ENCODE measurements at regions not wholly inside any gene's neighbourhood (a gene's known extent, or its start where the extent isn't known, plus 50 kb on each side); places are given as distances from the start of the nearest gene placed in this dataset.

- intact Hi-C loops (cut with DNase I): no loop called here
- H3K36me3 ChIP-seq: no peaks in the 10 kb centered on the region
- H3K27me3 ChIP-seq: no peaks in the 10 kb centered on the region
- no peaks in the 10 kb centered on the region for H3K9me3 ChIP-seq
- H3K4me3 ChIP-seq: no peak overlapping the region
- DNase-seq: no peak
- no peaks in the 10 kb centered on the region for H3K4me1 ChIP-seq (ENCODE audit: insufficient read depth)
- no peak for TF ChIP-seq CTCF (IDR thresholded peaks at IDR 0.05)
- no peak for TF ChIP-seq EP300 (IDR thresholded peaks at IDR 0.05)
- TF ChIP-seq POLR2A (IDR thresholded peaks at IDR 0.05): no peak
- H3K27ac ChIP-seq: no peak overlapping the region
- 73 to 75% (median 75%) methylated on average over 3 of the region's 3 CpGs for WGBS, 3 donors
Observed at GRCh38 chr2:122867941-122868340, 1112.5 kb downstream of the TSN start.

- no peak for DNase-seq
- Histone ChIP-seq H3K36me3 (no peaks in the 10 kb centered on the region), H3K27ac (no peak overlapping the region), H3K27me3 (no peaks in the 10 kb centered on the region), H3K9me3 (no peaks in the 10 kb centered on the region), H3K4me3 (no peak overlapping the region), H3K4me1 (ENCODE audit: insufficient read depth) (no peaks in the 10 kb centered on the region)
- TF ChIP-seq EP300 (IDR thresholded peaks at IDR 0.05) (no peak), CTCF (IDR thresholded peaks at IDR 0.05) (no peak), POLR2A (IDR thresholded peaks at IDR 0.05) (no peak)
- intact Hi-C loops (cut with DNase I): no loop called here
- 57 to 67% (median 59%) methylated on average over 6 of the region's 6 CpGs for WGBS, 3 donors
Observed at GRCh38 chr2:122868646-122869275, 1113.3 kb downstream of the TSN start.

GRCh38 chr2:122873951-122874350, 1118.5 kb downstream of the TSN start:
- H3K4me1 ChIP-seq (ENCODE audit: insufficient read depth): no peaks in the 10 kb centered on the region
- DNase-seq: no peak
- H3K9me3 ChIP-seq: no peaks in the 10 kb centered on the region
- no peak overlapping the region for H3K4me3 ChIP-seq
- H3K27me3 ChIP-seq: no peaks in the 10 kb centered on the region
- no peaks in the 10 kb centered on the region for H3K36me3 ChIP-seq
- TF ChIP-seq POLR2A (IDR thresholded peaks at IDR 0.05): no peak
- no peak for TF ChIP-seq CTCF (IDR thresholded peaks at IDR 0.05)
- no peak for TF ChIP-seq EP300 (IDR thresholded peaks at IDR 0.05)
- intact Hi-C loops (cut with DNase I): no loop called here
- no peak overlapping the region for H3K27ac ChIP-seq
- 80 to 94% (median 87%) methylated on average over 2 of the region's 2 CpGs for WGBS, 3 donors

GRCh38 chr2:122875091-122875865, 1119.8 kb downstream of the TSN start:
- H3K9me3 ChIP-seq: no peaks in the 10 kb centered on the region
- H3K27ac ChIP-seq: no peak overlapping the region
- no peaks in the 10 kb centered on the region for H3K27me3 ChIP-seq
- no peaks in the 10 kb centered on the region for H3K4me1 ChIP-seq (ENCODE audit: insufficient read depth)
- no peak for DNase-seq
- 80 to 85% (median 83%) methylated on average over 5 of the region's 5 CpGs for WGBS, 3 donors
- intact Hi-C loops (cut with DNase I): no loop called here
- H3K36me3 ChIP-seq: no peaks in the 10 kb centered on the region
- no peak overlapping the region for H3K4me3 ChIP-seq
- TF ChIP-seq CTCF (IDR thresholded peaks at IDR 0.05): no peak
- TF ChIP-seq EP300 (IDR thresholded peaks at IDR 0.05): no peak
- no peak for TF ChIP-seq POLR2A (IDR thresholded peaks at IDR 0.05)

All from ovary (tissue), 7 donors.